ENCODE measurements at regions not wholly inside any gene's neighbourhood (a gene's known extent, or its start where the extent isn't known, plus 50 kb on each side); places are given as distances from the start of the nearest gene placed in this dataset.

- peaks cover 0 to 3% of the 10 kb centered on the region in 2 experiments for H4K20me1 ChIP-seq (replicated peaks in 1 of 2; ENCODE audit: control insufficient read depth in 1 of 2, insufficient read depth in 2 of 2, low read length in 2 of 2)
- CTCF ChIA-PET (ENCODE audit: partially characterized antibody): interaction anchor here (2.2 kb wide), 1 partner anchor 51 kb away, joined by 13 read pairs; no protein-coding TSS in a partner anchor
- TF ChIP-seq KDM1A (IDR thresholded peaks at IDR 0.05; ENCODE audit: borderline replicate concordance, low read length) (no peak), SUZ12 (IDR thresholded peaks at IDR 0.05; ENCODE audit: low read length) (no peak)
These were observed 75.2 kb upstream of the CDH4 start for GRCh38 chr20:61176874-61177273.

More at GRCh38 chr20:61176874-61177273, 75.2 kb upstream of the CDH4 start:
- no peak overlapping the region for H4K8ac ChIP-seq (ENCODE audit: extremely low read depth, insufficient read depth, low read length)
- no peak overlapping the region for H2BK12ac ChIP-seq (ENCODE audit: low read depth, low read length)
- no peak overlapping the region for H2BK5ac ChIP-seq (ENCODE audit: low read depth, low read length)
- H2BK120ac ChIP-seq (replicated peaks; ENCODE audit: low read depth, low read length): no peak overlapping the region
- no peak overlapping the region for H3K23ac ChIP-seq (ENCODE audit: insufficient read length)
- H3K4me2 ChIP-seq (ENCODE audit: insufficient read depth in 1 of 2, low read depth in 2 of 2, low read length in 2 of 2): no peak overlapping the region
- H3K4me1 ChIP-seq (replicated peaks in 1 of 4; ENCODE audit: control insufficient read depth in 3 of 4, insufficient read depth in 4 of 4, low read length in 3 of 4): peaks cover 0 to 5% (median 0%) of the 10 kb centered on the region in 4 experiments; a peak in 1 of 7 replicates
- FAIRE-seq: no peak
- H3K27me3 ChIP-seq (replicated peaks in 1 of 4; ENCODE audit: control insufficient read depth in 3 of 4, extremely low read depth in 1 of 4, insufficient read depth in 3 of 4, low read length in 3 of 4): peaks cover 2 to 29% (median 17%) of the 10 kb centered on the region in 4 experiments
- H3K4ac ChIP-seq (replicated peaks; ENCODE audit: insufficient read length, low read depth, low read length): no peak overlapping the region
- no peak overlapping the region for H2AFZ ChIP-seq (ENCODE audit: low read length)
- H3K9me3 ChIP-seq (ENCODE audit: insufficient read depth in 2 of 2, low read depth in 1 of 2, low read length in 1 of 2): no peaks in the 10 kb centered on the region; a peak in 1 of 4 replicates
- no peak overlapping the region for H3K9ac ChIP-seq (replicated peaks in 1 of 4; ENCODE audit: extremely low read depth in 1 of 4, low read depth in 3 of 4, low read length in 3 of 4)
- H4K5ac ChIP-seq (ENCODE audit: insufficient read length, low read depth, low read length): no peak overlapping the region
- no peaks in the 10 kb centered on the region for H3K79me1 ChIP-seq (ENCODE audit: low read depth, low read length)
- no peak overlapping the region for H2AK5ac ChIP-seq (ENCODE audit: low read depth, low read length)
- H2BK15ac ChIP-seq (ENCODE audit: low read length): no peak overlapping the region
- WGBS, 2 experiments (ENCODE audit: extremely low coverage in 1 of 2, insufficient coverage in 1 of 2, insufficient read length in 1 of 2, insufficient replicate concordance in 2 of 2, low coverage in 1 of 2, low lambda C conversion rate in 2 of 2, missing lambda C conversion rate in 1 of 2): no CpG with 5 or more reads among the region's 1 CpG
- no peak overlapping the region for H3K4me3 ChIP-seq (ENCODE audit: extremely low read depth in 1 of 4, insufficient read depth in 2 of 4, low read depth in 3 of 4, low read length in 4 of 4)
- H3K56ac ChIP-seq (replicated peaks; ENCODE audit: insufficient read length, low read depth, low read length): no peak overlapping the region
- no peak overlapping the region for H3K27ac ChIP-seq (ENCODE audit: low read depth, low read length)
- H3K79me2 ChIP-seq (ENCODE audit: control insufficient read depth in 1 of 2, insufficient read depth in 2 of 2, low read length in 2 of 2): no peaks in the 10 kb centered on the region
- H3K23me2 ChIP-seq (ENCODE audit: low read depth, low read length): peaks cover 8% of the 10 kb centered on the region
- no peak overlapping the region for H3K18ac ChIP-seq (ENCODE audit: extremely low read depth, low read length)
- H4K91ac ChIP-seq (replicated peaks; ENCODE audit: insufficient read length, low read length): no peak overlapping the region
- POLR2A ChIA-PET (ENCODE audit: partially characterized antibody): no interaction called here
- H3K14ac ChIP-seq (ENCODE audit: insufficient read length): no peak overlapping the region
- no peak for DNase-seq (ENCODE audit: low read depth in 1 of 2, low spot score in 2 of 2)
- H2BK20ac ChIP-seq (ENCODE audit: low read length): no peak overlapping the region
- no peaks in the 10 kb centered on the region for H3K36me3 ChIP-seq (ENCODE audit: control insufficient read depth in 2 of 4, insufficient read depth in 4 of 4, low read length in 3 of 4)

Data from H1 (cell line).